GM12891 (cell line): ENCODE measurements at regions not wholly inside any gene's neighbourhood (a gene's known extent, or its start where the extent isn't known, plus 50 kb on each side); places are given as distances from the start of the nearest gene placed in this dataset.

ENCODE experiments used
- POLR2A ChIP-seq: IDR thresholded peaks from 2 replicates; pipeline ENCODE4 v1.6.1; 2011; ENCODE audit warnings: low read depth, low read length, control low read depth
- POLR2AphosphoS5 ChIP-seq: IDR thresholded peaks from 2 replicates; pipeline ENCODE4 v1.6.1; 2011; ENCODE audit warnings: low read depth, low read length, control low read depth
- TAF1 ChIP-seq: IDR thresholded peaks from 2 replicates; pipeline ENCODE4 v1.6.1; 2011; ENCODE audit warnings: low read depth, low read length, control low read depth

GRCh38 chr4:13266687-13267086 lies 217.5 kb downstream of the RAB28 start:
- TF ChIP-seq POLR2A (no peak), POLR2AphosphoS5 (no peak), TAF1 (no peak)
